ENCODE measurements at regions not wholly inside any gene's neighbourhood (a gene's known extent, or its start where the extent isn't known, plus 50 kb on each side); places are given as distances from the start of the nearest gene placed in this dataset.

DNA sequence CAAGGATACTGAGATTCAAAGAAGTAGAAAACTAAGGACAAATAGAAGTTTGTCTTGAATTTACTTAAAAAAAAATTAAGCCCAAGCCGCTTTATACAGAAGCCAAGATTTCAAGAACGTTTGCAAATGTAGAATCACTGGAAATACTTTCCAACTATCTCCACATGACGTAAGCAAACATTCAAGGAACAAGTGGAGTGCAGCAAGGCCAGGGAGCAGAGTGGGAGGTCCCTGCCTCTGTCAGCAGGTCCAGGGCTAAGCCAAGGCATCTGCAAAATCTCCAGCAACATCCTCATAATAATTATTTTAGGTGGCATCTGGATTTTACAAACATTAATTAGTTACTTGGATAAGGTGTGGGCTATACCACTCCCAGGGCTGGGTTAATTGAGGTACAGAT, 60.1 kb upstream of the AKIRIN2 start:
- Histone ChIP-seq H3K14ac (ENCODE audit: insufficient read depth, low read length) (no peak overlapping the region), H2BK12ac (ENCODE audit: insufficient read length, low read depth, low read length) (no peak overlapping the region), H3K79me1 (ENCODE audit: insufficient read depth, low read depth, low read length, poor library complexity, severe bottlenecking) (no peaks in the 10 kb centered on the region), H2AFZ (ENCODE audit: low read length) (no peak overlapping the region), H3K27ac (ENCODE audit: insufficient read length, low read depth, low read length) (no peak overlapping the region), H3K4me1 (ENCODE audit: insufficient read depth, low read length) (no peaks in the 10 kb centered on the region), H3K9me3 (ENCODE audit: control insufficient read depth, low read depth, low read length) (no peaks in the 10 kb centered on the region), H3K56ac (ENCODE audit: insufficient read length, low read depth, low read length) (no peak overlapping the region), H2BK15ac (ENCODE audit: low read depth, low read length) (no peak overlapping the region), H3K4me2 (ENCODE audit: insufficient read depth, insufficient read length, low read length) (no peak overlapping the region), H3K23ac (ENCODE audit: insufficient read length, low read depth, low read length) (no peak overlapping the region), H4K20me1 (ENCODE audit: control insufficient read depth, insufficient read depth, insufficient read length) (no peaks in the 10 kb centered on the region), H4K5ac (ENCODE audit: insufficient read length, low read depth, low read length) (no peak overlapping the region), H4K8ac (replicated peaks; ENCODE audit: insufficient read length, low read depth, low read length) (no peak overlapping the region), H2BK5ac (ENCODE audit: insufficient read length, low read length) (no peak overlapping the region), H2BK20ac (ENCODE audit: low read depth, low read length, poor library complexity, severe bottlenecking) (no peak overlapping the region), H2AK5ac (ENCODE audit: insufficient read length, low read length) (no peak overlapping the region), H3K9ac (ENCODE audit: extremely low read depth, insufficient read length, low read length) (no peak overlapping the region), H4K91ac (ENCODE audit: insufficient read length, low read depth, low read length) (no peak overlapping the region), H3K4ac (ENCODE audit: low read depth, low read length) (no peak overlapping the region), H2BK120ac (ENCODE audit: low read depth, low read length, poor library complexity, severe bottlenecking) (no peak overlapping the region), H3K27me3 (ENCODE audit: insufficient read depth, low read length) (no peaks in the 10 kb centered on the region), H3K18ac (ENCODE audit: insufficient read length, low read depth, low read length) (no peak overlapping the region), H3K79me2 (ENCODE audit: insufficient read depth, low read length) (no peaks in the 10 kb centered on the region), H3K23me2 (ENCODE audit: insufficient read length, low read depth, low read length, poor library complexity, severe bottlenecking) (no peaks in the 10 kb centered on the region), H3T11ph (ENCODE audit: low read length) (no peak overlapping the region)
- Mint-ChIP-seq H3K9me3 (no peaks in the 10 kb centered on the region), H3K27me3 (ENCODE audit: low read depth) (no peaks in the 10 kb centered on the region; the same call in 1 of the 2 replicates), H3K27ac (no peak overlapping the region), H3K4me3 (no peak overlapping the region), H3K36me3 (ENCODE audit: insufficient read depth in 1 of 3, low read depth in 3 of 3) (no peaks in the 10 kb centered on the region; a peak in 1 of 7 replicates), H3K4me1 (peaks cover 0 to 1% of the 10 kb centered on the region in 2 experiments; a peak in 2 of 4 replicates)
- DNase-seq, result no peak
- TF ChIP-seq, protein P1, sequence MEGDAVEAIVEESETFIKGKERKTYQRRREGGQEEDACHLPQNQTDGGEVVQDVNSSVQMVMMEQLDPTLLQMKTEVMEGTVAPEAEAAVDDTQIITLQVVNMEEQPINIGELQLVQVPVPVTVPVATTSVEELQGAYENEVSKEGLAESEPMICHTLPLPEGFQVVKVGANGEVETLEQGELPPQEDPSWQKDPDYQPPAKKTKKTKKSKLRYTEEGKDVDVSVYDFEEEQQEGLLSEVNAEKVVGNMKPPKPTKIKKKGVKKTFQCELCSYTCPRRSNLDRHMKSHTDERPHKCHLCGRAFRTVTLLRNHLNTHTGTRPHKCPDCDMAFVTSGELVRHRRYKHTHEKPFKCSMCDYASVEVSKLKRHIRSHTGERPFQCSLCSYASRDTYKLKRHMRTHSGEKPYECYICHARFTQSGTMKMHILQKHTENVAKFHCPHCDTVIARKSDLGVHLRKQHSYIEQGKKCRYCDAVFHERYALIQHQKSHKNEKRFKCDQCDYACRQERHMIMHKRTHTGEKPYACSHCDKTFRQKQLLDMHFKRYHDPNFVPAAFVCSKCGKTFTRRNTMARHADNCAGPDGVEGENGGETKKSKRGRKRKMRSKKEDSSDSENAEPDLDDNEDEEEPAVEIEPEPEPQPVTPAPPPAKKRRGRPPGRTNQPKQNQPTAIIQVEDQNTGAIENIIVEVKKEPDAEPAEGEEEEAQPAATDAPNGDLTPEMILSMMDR (conservative IDR thresholded peaks at IDR 0.05), result no peak
- WGBS (ENCODE audit: extremely low coverage, insufficient read length, low lambda C conversion rate), result no CpG with 5 or more reads among the region's 3 CpGs
